Endothelial cell of umbilical vein (primary cell): ENCODE measurements at regions not wholly inside any gene's neighbourhood (a gene's known extent, or its start where the extent isn't known, plus 50 kb on each side); places are given as distances from the start of the nearest gene placed in this dataset.
A peak's percentile ranks its signal among the peaks of the same experiment; 100 is the strongest.

Source experiments
- BruUV-seq: library from RNA; stranded (reverse); fragments of 400-500 nt; replicated peaks from 2 replicates; lab custom pipeline; 2021; lab: Mats Ljungman, UMichigan
- CTCF ChIA-PET: fragments of 300-600, 350-600 bp; sonication (Branson Sonifier 250); formaldehyde crosslinking; loops from one replicate; lab custom pipeline; 2021; ENCODE audit warnings: antibody characterized with exemption, inconsistent platforms; lab: Charles Lee
- POLR2A ChIA-PET: fragments of 300-600, 350-600 bp; sonication (Branson Sonifier 250); formaldehyde crosslinking; loops from one replicate; lab custom pipeline; 2021; ENCODE audit warnings: antibody characterized with exemption, inconsistent platforms; lab: Charles Lee
- DNase-seq: peaks from one replicate; pipeline ENCODE4 v3.0.0-alpha.2; 2011; ENCODE audit warnings: low read depth, low spot score
- FAIRE-seq: peaks from 2 replicates; lab custom pipeline; 2011; peaks lifted over from hg19 to GRCh38; lab: Jason Lieb, UNC
- H2AFZ ChIP-seq: 2 replicates; pipeline ENCODE4 v1.6.0; 2012; ENCODE audit warnings: low read depth, low read length, control low read depth, inconsistent platforms
- H3K27ac ChIP-seq: 2 replicates; pipeline ENCODE4 v1.5.1; 2011; ENCODE audit warnings: low read depth, mild to moderate bottlenecking, control low read depth, low read length, moderate library complexity; ENCODE audit not compliant: insufficient read depth
- H3K27me3 ChIP-seq, 2 experiments: 2 replicates each; pipeline versions ENCODE4 v1.6.0 to v1.6.1; 2011; ENCODE audit warnings: low read length in 2 of 2, mixed read lengths in 1 of 2; ENCODE audit not compliant: control insufficient read depth in 2 of 2, insufficient read depth in 2 of 2
- H3K36me3 ChIP-seq, 2 experiments: 2 replicates in 1 of 2; 3 replicates in 1 of 2; pipeline ENCODE4 v1.5.1; 2011; ENCODE audit warnings: low read length in 2 of 2, mild to moderate bottlenecking in 1 of 2, moderate library complexity in 1 of 2; ENCODE audit not compliant: control insufficient read depth in 2 of 2, insufficient read depth in 2 of 2; ENCODE audit errors: extremely low read depth in 1 of 2
- H3K4me1 ChIP-seq: 3 replicates; pipeline ENCODE4 v1.5.1; 2011; ENCODE audit warnings: mild to moderate bottlenecking, low read length; ENCODE audit not compliant: control insufficient read depth, insufficient read depth; ENCODE audit errors: extremely low read depth
- H3K4me2 ChIP-seq: 2 replicates; pipeline ENCODE4 v1.6.1; 2011; ENCODE audit warnings: low read length, control low read depth, mixed read lengths; ENCODE audit not compliant: insufficient read depth
- H3K4me3 ChIP-seq, 3 experiments: fragments of 200-600 bp in 1 of 3; sonication (generic), shearing (Covaris generic) in 1 of 3; replicated peaks in 1 of 3; 2 replicates each; pipeline ENCODE4 v1.5.1; 2011 to 2016; ENCODE audit warnings: control low read depth in 3 of 3, low read length in 3 of 3, mild to moderate bottlenecking in 2 of 3, inconsistent platforms in 1 of 3, low read depth in 1 of 3, moderate library complexity in 1 of 3; ENCODE audit not compliant: insufficient read depth in 1 of 3
- H3K79me2 ChIP-seq: 2 replicates; pipeline ENCODE4 v1.6.0; 2012; ENCODE audit warnings: low read length, inconsistent platforms; ENCODE audit not compliant: control insufficient read depth, insufficient read depth
- H3K9ac ChIP-seq: replicated peaks from 2 replicates; pipeline ENCODE3; 2011; ENCODE audit warnings: low read length, control low read depth; ENCODE audit not compliant: insufficient read depth; ENCODE audit errors: extremely low read depth
- H3K9me1 ChIP-seq: replicated peaks from 3 replicates; pipeline ENCODE4 v1.6.0; 2011; ENCODE audit warnings: mild to moderate bottlenecking, low read length; ENCODE audit not compliant: control insufficient read depth, insufficient read depth; ENCODE audit errors: extremely low read depth
- H3K9me3 ChIP-seq: replicated peaks from 2 replicates; pipeline ENCODE4 v1.5.1; 2012; ENCODE audit warnings: low read length, inconsistent platforms; ENCODE audit not compliant: control insufficient read depth, insufficient read depth
- H4K20me1 ChIP-seq: replicated peaks from 2 replicates; pipeline ENCODE3; 2011; ENCODE audit warnings: mild to moderate bottlenecking, low read length; ENCODE audit not compliant: control insufficient read depth, insufficient read depth; ENCODE audit errors: extremely low read depth
- CTCF ChIP-seq, 2 donors: IDR thresholded peaks; 1 replicate in 1 of 2; 2 replicates in 1 of 2; pipeline ENCODE4 v1.5.1; 2011; ENCODE audit warnings: low read length in 2 of 2, mild to moderate bottlenecking in 2 of 2, moderate library complexity in 2 of 2, control low read depth in 1 of 2, inconsistent platforms in 1 of 2, low read depth in 1 of 2; ENCODE audit not compliant: insufficient read depth in 1 of 2; ENCODE audit errors: extremely low read depth in 1 of 2
- EZH2 ChIP-seq: IDR thresholded peaks from 2 replicates; pipeline ENCODE4 v1.6.1; 2012; ENCODE audit warnings: borderline replicate concordance, low read depth, mild to moderate bottlenecking, moderate library complexity, low read length, inconsistent platforms; ENCODE audit not compliant: severe bottlenecking
- FOS ChIP-seq: IDR thresholded peaks from 2 replicates; pipeline ENCODE4 v1.6.1; 2011; ENCODE audit warnings: mild to moderate bottlenecking, low read length, moderate library complexity, borderline replicate concordance; ENCODE audit not compliant: insufficient read depth
- GATA2 ChIP-seq: IDR thresholded peaks from 2 replicates; pipeline ENCODE4 v1.7.0; 2011; ENCODE audit warnings: low read depth, mild to moderate bottlenecking, moderate library complexity, mixed read lengths, low read length; ENCODE audit not compliant: insufficient read length, insufficient read depth
- JUN ChIP-seq: IDR thresholded peaks from 2 replicates; pipeline ENCODE4 v1.6.1; 2011; ENCODE audit warnings: borderline replicate concordance, low read depth; ENCODE audit not compliant: insufficient read length, insufficient read depth
- MYC ChIP-seq: IDR thresholded peaks from one replicate; pipeline ENCODE4 v1.6.1; 2011; ENCODE audit warnings: mild to moderate bottlenecking, low read depth, low read length
- POLR2A ChIP-seq: IDR thresholded peaks from 2 replicates; pipeline ENCODE4 v1.6.1; 2012; ENCODE audit warnings: low read depth, mild to moderate bottlenecking, control low read depth, low read length
- POLR2AphosphoS5 ChIP-seq: IDR thresholded peaks from 2 replicates; pipeline ENCODE4 v1.6.1; 2012; ENCODE audit warnings: low read depth, mild to moderate bottlenecking, control low read depth, low read length, moderate library complexity; ENCODE audit not compliant: insufficient read depth
- dilution Hi-C: fragments of 300-500 bp; cut with MboI; formaldehyde crosslinking; loops from one replicate; pipeline ENCODE4 v1.15.0; 2019; ENCODE audit warnings: low sequenced_read_pairs; ENCODE audit not compliant: extremely low pct_ligation_motif_present
- intact Hi-C: fragments of 100-400 bp; cut with micrococcal nuclease; formaldehyde crosslinking; loops from one replicate; pipeline ENCODE4 v1.10.0; 2022
- TF ChIP-seq, protein P1 (sequence below): IDR thresholded peaks from 2 replicates; pipeline ENCODE4 v1.6.1; 2011; ENCODE audit not compliant: insufficient read depth, insufficient read length

GRCh38 chr18:44507729-44508325 lies 172.9 kb upstream of the SETBP1 start:
- peaks cover 27% of the 10 kb centered on the region for H3K4me1 ChIP-seq
- TF ChIP-seq POLR2AphosphoS5, result peak; percentile 64
- TF ChIP-seq MYC, result no peak
- TF ChIP-seq FOS, result peak; percentile 34
- peak; percentile 88 for TF ChIP-seq GATA2
- peak; percentile 6 for TF ChIP-seq JUN
- BruUV-seq, result no TSS peak
- no peaks in the 10 kb centered on the region for H3K79me2 ChIP-seq
- H3K9me3 ChIP-seq, result no peaks in the 10 kb centered on the region
- ChIA-PET POLR2A (no interaction called here), CTCF (no interaction called here)
- peak overlapping the region; percentile 91 for H3K27ac ChIP-seq
- DNase-seq (peak; percentile 99), FAIRE-seq (peak; percentile 85)
- H3K27me3 ChIP-seq, result no peaks in the 10 kb centered on the region
- intact Hi-C loops, result no loop called here
- H3K4me2 ChIP-seq, result peak overlapping the region; percentile 71
- dilution Hi-C loops, result no loop called here
- H3K9ac ChIP-seq, result peak overlapping the region; percentile 65
- peak overlapping the region in 1 of 3 experiments; percentile 6 for H3K4me3 ChIP-seq
- no peaks in the 10 kb centered on the region for H3K36me3 ChIP-seq
- peak overlapping the region; percentile 58 for H2AFZ ChIP-seq
- no peaks in the 10 kb centered on the region for H3K9me1 ChIP-seq
- no peaks in the 10 kb centered on the region for H4K20me1 ChIP-seq

GRCh38 chr18:44508474-44508873 lies 172.2 kb upstream of the SETBP1 start:
- FAIRE-seq, result peak; percentile 26

More at GRCh38 chr18:44508474-44508873, 172.2 kb upstream of the SETBP1 start:
- Histone ChIP-seq H3K4me1 (peaks cover 27% of the 10 kb centered on the region), H3K4me3 (no peak overlapping the region), H3K9ac (peak overlapping the region; percentile 65), H3K9me1 (no peaks in the 10 kb centered on the region), H2AFZ (peak overlapping the region; percentile 58), H4K20me1 (no peaks in the 10 kb centered on the region), H3K4me2 (peak overlapping the region; percentile 71), H3K36me3 (no peaks in the 10 kb centered on the region), H3K9me3 (no peaks in the 10 kb centered on the region), H3K27ac (peak overlapping the region; percentile 91), H3K27me3 (no peaks in the 10 kb centered on the region), H3K79me2 (no peaks in the 10 kb centered on the region)
- TSS peak; percentile 93 for BruUV-seq
- ChIA-PET CTCF (no interaction called here), POLR2A (no interaction called here)
- dilution Hi-C loops, result no loop called here
- no peak for DNase-seq
- TF ChIP-seq GATA2 (no peak), EZH2 (no peak), MYC (no peak), CTCF (IDR thresholded peaks at IDR 0.05; ENCODE audit: extremely low read depth in 1 of 2, insufficient read depth in 1 of 2, low read depth in 1 of 2, low read length in 2 of 2) (no peak), POLR2A (no peak)
- TF ChIP-seq, protein P1, sequence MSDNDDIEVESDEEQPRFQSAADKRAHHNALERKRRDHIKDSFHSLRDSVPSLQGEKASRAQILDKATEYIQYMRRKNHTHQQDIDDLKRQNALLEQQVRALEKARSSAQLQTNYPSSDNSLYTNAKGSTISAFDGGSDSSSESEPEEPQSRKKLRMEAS, result no peak
- intact Hi-C loops, result no loop called here
